Germinal center (tissue), 1 donor: ENCODE measurements at regions not wholly inside any gene's neighbourhood (a gene's known extent, or its start where the extent isn't known, plus 50 kb on each side); places are given as distances from the start of the nearest gene placed in this dataset.

Experiments used
- DNase-seq: peaks from one replicate; pipeline ENCODE4 v3.0.0; 2012; ENCODE audit warnings: mixed read lengths, low spot score

- no peak for DNase-seq
Observed at GRCh38 chr9:88034964-88035363, 60.6 kb upstream of the CDK20 start.

- no peak for DNase-seq
Observed at GRCh38 chr9:88033359-88033702, 59.0 kb upstream of the CDK20 start.

DNA sequence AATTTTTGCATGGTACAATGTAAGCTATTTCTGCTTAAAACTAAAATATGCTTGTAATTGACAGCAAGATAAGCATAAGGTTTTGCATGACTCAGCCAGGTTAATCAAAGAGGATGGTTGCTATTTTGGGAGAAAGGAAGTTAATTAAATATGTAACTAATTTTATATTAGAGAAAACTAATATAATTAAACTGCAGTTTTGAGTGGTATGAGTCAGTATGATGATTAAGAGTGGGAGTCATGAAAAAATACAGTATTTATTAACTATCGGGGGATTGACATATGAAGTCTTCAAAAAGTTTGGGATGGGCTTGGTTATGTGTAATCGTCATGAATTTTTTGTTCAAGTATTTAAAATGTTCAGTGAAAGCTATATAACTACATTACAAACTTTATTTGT, 54.0 kb upstream of the CDK20 start:
- no peak for DNase-seq

DNA sequence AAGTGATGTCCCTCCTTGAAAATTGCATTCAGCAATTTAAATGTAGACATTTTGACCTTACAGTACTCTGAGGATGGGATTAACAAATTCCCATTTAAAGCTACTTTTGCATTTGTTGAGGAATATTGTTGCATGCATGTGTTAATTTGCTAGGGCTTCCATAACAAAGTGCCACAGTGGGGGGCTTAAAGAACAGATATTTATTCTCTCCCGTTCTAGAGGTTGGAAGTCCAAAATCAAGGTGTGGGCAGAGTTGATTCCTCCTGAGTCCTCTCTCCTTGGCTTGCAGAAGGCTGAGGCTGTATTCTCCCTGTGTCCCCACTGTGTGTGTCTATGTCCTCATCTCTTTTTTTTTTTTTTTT, 51.8 kb upstream of the CDK20 start:
- no peak for DNase-seq

DNA sequence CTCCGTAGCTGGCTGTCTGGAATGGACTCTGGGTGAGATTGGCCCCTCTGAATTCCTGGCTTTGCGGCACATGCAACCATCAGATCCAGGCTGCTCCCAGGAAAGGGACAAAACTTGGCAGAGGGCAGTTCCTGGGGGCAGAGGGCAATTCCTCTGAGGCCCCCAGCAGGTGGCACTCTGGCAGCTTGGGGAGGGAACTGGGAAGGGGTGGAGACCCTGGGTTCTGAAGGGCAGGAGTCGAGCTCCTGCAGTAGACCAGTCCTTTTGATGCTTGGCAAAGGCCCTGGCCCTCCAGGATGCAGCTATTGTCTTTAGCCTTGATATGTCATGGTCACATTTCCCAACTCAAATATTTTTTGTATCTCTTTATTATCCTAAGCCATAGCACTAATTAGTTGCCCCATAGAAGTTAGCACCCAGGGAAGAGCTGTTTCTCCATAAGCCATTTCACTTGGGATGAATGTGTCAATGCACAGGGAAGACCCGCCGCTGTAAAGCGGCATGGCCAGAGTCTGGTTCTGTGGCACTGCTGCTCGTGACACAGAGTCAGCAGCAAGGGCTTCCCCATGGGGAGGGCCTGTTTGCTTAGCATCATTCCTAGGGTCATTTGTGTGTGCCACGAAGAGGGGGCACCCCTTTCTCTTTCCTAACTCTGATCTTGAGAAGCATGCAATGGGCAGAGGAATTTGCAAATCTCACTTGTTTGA, 51.2 kb upstream of the CDK20 start:
- DNase-seq, result no peak

- DNase-seq, result no peak
Observed at GRCh38 chr9:88024896-88025295, 50.6 kb upstream of the CDK20 start.
